DMS53 treated with DMSO at 0.1 percent for 48 hours (cell line): ENCODE measurements at regions not wholly inside any gene's neighbourhood (a gene's known extent, or its start where the extent isn't known, plus 50 kb on each side); places are given as distances from the start of the nearest gene placed in this dataset.
"Not testable (repeated sequence)": the region's sequence is repeated elsewhere in the genome, so short reads cannot be mapped to it uniquely, and the experiment has no call there.

Source experiments
- DNase-seq: peaks from one replicate; lab custom pipeline; 2025; ENCODE audit not compliant: unreplicated experiment; lab: John Stamatoyannopoulos, UW

DNA sequence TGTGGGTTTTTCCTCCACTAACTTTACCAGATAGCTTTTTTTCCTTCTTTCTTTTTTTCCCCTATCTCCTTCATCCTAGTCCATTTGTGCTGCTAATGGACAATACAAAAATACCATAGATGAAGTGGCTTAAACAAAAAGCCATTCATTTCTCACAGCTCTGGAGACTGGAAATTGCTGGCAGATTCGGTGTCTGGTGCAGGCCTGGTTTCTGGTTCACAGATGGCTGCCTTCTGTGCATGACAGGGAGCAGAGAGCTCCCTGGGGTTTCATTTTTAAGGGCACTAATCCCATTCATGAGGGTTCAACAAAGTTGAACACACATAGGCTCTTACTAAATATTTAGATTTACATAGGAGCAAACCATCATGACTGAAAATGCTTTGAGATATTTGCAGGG lies 467.4 kb downstream of the TYW1 start:
- DNase-seq, result no peak

DNA sequence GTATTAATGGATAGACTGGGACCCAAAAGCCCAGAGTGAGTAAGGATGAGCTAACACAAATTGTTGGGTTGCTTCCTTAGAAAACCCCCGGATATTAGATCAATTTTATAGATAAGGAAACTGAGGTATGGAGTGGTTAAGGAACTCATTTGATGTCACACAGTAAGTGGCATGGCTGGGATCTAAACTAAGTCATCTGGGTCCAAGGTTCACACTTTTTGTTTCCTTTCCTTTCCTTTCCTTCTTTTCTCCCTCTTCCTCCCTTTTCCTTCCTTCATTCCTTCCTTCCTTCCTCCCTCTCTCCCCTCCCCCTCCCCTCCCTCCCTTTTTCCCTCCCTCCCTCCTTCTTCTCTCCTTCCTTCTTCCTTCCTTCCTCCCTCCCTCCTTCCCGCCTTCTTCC lies 469.5 kb downstream of the TYW1 start:
- no peak for DNase-seq

DNA sequence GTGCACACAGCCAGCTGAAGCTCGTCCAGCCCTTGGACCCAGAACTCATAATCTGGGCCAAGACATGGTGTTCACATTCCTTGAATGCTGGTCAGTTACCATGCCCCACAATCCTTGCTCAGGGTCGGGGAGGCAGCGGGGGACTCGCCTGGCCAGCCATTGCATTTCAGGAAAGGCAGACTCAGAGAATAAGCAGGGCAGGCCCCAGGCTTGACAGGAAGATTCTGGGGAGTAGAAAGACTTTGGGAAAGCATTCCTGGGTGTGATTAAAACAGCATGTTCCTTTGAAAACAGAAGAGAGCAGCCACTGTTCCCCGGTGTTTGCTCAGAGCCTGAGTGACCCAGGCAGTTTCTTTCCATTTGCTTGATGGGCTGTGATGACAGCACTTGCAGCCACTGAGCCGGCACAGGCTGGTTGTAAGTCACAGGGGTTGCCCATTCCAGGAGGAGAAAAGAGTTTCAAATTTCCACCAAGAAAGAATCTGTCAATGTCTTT lies 473.7 kb downstream of the TYW1 start:
- DNase-seq, result no peak

DNA sequence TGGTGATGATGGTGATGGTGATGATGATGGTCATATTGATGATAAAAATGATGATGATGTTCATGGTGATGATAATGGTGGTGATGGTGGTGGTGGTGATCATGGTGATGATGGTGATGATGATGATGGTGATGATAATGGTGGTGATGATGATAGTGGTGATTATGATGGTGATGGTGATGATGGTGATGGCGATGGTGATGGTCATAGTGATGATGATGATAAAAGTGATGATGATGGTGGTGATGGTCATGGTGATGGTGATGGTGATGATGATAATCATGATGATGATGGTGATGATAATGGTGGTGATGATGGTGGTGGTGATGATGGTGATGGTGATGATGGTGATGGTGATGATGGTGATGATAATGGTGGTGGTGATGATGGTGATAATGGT lies 478.7 kb downstream of the TYW1 start:
- no peak for DNase-seq

DNA sequence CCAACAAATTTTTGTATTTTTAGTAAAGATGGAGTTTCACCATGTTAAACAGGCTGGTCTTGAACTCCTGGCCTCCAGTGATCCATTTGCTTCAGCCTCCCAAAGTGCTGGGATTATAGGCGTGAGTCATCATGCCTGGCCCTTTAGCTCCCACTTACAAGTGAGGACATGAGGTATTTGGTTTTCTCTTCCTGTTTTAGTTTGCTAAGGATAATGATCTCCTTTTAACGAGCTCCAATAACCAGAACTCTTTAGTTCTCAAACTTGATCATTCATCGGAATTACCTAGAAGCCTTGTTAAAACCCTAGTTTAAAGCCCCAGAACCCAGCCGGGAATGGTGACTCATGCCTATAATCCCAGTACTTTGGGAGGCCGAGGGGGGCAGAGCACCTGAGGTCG lies 481.4 kb downstream of the TYW1 start:
- DNase-seq, result no peak

DNA sequence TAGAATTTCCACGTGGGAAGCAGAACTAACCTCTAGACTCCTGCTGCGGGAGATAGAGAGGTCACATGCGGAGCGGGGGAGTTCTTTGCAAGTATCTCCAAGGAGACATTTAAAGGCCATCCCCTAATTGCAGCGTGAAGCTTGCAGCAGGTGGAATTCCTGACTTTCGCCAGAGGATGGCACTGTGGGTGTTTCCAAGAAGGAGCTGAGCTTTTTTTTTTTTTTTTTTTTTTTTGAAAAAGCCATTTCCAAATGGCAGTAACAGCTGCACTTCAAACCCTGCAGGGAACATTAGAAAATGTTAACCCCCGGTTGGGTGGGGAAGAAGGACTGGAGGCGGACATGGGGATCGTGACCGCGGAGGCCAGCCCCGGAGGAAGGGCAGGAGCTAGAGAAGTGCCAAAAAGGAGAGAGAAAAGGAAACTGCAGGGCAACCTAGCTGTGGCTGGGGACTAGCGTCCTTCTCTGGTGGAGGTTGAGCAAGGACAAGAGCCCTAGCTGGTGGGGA lies 487.7 kb downstream of the TYW1 start:
- peak; percentile 67 for DNase-seq

DNA sequence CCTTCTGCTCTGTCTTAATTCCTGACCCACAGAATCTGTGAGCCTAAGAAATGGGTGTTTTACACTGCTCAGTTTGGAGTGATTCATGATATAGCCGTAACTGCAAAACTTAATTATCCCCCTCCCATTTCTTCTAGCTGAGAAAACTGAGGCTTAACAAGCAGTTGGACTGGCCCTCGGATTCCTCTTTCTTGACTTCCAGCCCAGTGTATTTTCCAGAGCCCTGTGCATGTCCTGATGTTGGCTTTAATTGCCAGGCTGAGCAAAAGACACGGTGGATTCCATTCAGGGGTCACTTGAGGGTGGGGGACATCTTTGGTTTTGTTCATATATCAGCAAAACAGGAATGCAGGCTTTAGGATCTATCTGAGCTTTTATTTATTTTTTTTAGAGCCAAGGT lies 489.8 kb downstream of the TYW1 start:
- DNase-seq, result no peak

DNA sequence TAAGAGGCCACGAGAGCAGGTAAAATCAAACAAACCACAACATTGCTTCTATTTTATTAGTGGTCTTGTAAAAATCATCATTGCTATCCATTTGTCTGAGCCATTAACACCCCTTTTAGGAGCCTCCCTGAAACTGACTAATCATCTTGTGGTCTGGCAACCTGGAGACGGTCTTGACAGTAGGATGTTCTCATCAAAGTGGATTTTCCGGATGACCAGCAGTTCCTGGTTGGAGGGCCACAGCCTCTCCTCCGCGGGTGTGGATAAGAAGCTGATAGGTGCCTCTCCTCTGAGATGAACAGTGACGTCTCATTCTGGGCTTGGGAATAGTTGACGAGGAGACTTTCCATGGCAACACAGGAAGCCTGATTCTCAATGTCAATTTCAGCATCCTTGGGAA lies 490.7 kb downstream of the TYW1 start:
- no peak for DNase-seq

DNA sequence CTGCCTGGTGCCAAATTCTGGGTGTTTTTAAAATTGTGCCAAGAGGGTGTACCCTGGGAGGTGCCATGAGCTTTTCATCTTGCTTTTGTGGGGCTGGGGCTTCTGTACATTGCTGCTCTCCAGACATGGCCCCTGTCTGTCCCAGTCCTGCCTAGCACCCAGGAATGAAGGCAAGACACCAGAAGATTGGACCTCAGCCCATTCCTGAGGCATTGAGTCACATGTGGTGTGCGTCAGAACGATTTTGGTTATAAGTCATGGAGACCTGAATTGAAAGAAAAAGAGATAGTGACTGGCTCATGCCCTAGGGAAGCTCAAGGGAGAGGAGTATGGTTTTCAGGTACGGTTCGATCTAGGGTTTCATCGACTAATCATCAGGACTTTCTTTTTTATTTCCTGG lies 493.2 kb downstream of the TYW1 start:
- no peak for DNase-seq

DNA sequence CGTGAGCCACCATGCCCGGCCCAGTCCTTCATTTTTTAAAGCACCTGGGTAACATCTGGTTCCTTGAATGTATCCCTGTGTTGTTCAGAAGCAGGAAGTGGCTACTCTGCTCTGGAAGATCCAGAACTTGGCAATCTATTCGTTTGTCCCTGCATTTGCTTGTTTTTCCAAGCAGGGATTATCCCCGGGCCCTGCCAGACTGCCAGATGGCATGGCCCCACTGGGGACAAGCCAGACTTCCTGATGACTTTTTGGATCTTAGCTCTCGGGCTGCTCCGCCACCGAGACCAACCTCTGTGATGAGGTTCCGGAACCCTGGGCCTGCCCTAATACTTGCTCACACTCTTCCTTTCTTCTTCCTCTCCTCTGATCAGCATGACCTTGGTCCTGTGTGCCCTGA lies 496.7 kb downstream of the TYW1 start:
- DNase-seq, result no peak

DNA sequence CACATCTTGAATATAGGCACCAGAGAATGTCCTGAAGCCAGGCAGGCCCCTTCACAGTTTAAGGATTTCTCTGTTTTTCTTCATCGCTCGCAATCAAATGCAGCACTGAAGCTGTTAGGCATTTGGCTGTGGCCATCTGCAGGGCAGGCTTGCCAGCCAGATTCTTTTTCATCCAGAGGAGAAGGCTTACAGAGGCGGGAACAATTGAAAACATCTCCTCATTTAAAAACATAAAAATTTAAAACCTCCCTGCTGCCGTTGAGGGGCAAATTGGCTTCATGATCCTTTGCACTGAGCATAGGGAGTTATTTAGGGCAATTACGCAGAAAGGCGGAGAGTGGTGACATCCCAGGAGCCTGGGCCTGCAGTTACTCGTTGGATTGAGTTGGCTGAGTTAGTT lies 500.0 kb downstream of the TYW1 start:
- no peak for DNase-seq

DNA sequence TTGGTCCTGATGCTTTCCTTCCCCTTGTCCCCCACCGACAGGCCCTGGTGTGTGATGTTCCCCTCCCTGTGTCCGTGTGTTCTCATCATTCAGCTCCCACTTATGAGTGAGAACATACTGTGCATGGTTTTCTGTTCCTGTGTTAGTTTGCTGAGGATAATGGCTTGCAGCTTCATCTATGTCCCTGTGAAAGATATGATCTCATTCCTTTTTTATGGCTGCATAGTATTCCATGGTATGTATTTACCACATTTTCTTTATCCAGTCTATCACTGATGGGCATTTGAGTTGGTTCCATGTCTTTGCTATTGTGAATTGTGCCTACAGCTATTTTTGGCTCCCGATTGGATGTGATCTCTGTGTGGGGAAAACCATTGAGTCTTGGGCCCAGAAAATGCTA lies 501.3 kb downstream of the TYW1 start:
- not testable (repeated sequence) for DNase-seq

DNA sequence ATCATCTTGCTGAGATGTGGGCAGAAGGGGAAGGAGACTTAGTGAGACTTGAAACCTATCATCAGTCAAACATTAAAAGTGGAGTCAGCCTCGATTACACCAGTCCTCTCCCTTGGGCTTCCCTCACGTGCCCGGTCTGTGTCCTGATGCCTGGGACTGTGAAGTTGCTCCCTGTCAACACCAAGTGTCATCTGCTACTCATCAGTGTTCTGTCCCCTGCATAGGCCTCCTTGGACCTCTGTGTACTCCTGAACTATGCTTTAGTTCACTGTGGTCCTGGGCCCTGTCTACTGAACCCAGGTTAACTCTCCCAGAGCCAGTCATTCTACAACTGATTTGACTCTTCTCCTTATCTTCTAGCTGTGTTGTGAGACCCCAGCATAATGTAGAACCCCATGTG lies 506.3 kb downstream of the TYW1 start:
- no peak for DNase-seq

DNA sequence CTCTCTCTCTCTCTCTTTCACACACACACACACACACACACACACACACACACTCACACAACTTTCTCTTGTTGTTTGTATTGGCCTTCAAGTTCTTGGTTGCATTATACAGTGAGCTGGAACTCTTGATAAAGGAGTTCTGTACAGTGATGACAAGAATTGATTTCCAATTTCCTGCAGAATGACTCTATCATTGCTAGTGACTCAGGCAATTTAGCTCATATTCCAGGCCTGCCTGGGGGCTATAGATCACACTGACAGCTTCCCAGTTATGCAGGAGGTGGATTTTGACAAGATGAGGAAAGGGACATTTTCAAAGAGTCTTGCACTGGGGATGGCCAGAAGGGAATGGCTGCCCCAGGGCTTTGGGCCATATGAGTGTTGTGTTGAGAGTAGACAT lies 508.8 kb downstream of the TYW1 start:
- no peak for DNase-seq

DNA sequence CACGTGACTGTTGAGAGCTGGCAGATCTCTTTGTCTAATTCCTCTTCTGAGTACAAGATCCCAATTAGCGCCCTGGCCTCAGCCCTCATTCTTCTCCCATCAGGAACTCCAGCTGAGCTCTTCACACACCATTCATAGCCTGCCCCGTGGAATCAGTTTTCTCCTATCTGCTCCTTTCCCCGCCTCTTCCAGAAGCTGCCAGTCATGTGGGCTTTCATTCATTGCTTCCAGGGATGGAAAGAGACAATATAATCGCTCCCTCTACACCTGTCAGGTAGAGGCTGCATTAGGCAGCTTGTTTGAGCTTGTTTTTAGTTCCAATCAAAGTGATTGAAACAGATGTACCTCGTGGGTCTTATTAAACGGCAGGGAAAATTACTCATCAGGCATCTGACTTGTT lies 515.8 kb downstream of the TYW1 start:
- no peak for DNase-seq

DNA sequence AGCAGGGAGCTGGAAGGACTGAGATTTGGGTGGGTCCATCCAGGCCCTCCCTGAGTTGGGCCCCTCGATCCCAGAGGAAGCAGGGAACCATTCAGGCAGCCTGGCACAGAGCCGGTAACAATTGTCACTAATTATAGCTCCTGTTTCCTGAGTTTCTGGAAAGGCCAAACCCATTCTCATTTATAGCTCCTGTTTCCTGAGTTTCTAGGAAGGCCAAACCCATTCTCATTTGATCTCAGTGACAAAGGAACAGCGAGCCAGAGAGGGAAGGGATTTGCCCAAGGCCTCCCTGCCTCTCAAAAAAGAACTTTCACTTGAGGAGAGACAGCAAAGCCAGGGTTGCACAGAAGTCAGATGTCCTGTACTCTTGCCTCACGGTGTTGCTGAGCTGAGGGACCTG lies 521.9 kb downstream of the TYW1 start:
- DNase-seq, result no peak

DNA sequence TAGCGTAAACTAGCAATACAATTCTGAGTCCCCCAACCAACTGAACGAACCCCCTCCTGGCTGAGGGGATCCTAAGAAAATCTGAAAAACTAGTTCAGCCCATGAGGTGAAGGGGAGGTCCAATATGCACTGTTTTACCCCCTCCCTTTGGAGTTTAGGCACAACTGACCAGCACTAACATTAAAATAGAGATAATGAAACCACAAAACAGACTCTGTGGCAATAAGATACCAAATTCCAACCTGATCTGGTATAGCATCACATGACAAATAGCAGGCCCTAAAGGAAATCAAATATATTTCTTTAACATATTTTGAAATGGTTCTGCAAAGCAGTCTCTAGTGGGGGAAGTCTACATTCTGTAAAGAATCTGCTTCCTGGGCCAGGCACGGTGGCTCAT lies 522.5 kb downstream of the TYW1 start:
- no peak for DNase-seq

DNA sequence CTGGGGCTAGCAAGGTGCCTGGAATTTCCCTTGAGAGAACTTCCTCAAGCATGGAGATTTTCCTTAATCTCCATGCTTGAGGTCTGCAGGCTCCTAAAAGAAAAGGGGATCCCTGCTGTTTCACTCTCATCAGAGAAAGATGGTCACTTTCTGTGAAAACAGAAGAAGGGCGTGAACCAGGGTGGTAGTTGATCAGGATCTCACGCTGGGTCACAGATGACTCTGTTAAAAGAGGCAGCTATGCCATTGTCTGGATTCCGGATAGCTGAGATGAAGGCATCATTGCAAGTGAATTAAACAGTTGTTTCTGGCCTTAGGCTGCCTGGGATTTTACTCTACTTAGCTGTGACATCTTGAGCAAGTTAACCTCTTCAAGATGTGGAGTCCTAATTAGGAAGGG lies 525.9 kb downstream of the TYW1 start:
- DNase-seq, result no peak

DNA sequence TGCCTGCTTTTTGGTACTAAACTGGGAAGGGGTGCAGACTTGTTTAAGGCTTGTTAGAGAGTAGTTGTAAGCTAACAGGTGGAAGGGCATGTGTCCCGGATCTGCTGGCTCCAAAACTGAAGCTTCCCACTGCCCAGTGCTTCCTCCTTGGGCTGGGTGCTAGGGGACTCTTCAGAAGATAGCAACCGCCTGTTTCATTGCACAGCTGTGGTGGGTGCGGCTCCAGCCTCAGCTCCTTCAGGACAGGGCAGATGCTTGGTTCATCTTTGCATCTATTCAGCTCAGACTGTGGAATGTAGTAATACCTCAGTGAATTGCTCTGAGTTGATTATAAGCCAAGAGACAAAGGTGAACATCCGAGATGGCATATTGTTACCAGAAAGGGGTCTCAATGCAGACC lies 527.1 kb downstream of the TYW1 start:
- DNase-seq, result no peak

DNA sequence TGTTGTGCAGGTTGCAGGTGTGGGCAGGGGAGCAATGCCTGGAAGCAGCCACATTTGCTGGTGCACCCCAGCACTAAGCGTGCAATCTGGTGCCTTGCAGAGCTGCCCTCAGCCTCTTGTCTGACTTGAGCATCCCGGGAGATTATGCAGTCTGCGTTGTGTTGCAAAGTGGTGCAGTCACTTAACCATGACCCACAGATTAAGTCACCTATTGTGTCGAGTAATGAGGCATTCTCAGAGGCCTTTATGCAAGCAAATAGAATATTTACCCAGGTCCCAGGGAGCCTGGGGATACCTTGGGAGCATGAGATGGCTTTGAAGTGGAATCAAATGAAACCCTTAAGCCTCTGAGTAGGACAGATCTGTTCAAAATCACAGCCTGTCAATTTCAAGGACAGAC lies 529.0 kb downstream of the TYW1 start:
- DNase-seq, result no peak

DNA sequence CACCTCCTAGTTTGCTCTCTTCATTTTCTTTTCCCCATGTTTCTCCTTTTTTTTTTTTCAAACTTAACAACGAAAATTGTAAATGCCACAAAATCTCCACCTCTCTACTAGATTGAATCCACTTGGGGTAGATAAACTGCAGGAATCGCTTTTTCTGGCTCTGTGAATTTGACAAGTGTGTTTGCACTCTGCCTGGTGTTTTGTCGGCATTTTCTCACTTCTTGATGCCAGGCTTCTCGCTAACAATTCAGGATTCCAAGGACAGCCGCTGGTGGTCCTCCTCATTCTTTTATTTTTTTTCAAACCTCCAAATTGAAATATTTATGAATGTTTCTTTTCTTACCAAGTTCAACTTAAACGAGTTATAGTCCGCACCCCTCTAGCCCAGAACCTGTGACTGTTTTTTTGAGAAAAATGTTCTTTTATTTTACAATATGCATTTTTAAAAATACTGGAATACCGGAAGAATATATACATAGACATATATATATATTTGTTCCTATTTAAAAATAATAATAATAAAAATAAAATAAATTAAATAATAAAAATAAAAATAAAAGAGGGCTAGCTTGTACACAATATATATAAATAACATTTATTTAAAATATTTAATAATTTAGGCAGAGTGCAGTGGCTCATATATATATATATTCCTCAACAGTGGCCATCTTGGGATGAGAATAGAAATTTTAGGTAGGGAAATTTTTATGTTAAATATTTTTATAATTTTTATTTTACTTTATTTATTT lies 538.8 kb downstream of the TYW1 start:
- no peak for DNase-seq

DNA sequence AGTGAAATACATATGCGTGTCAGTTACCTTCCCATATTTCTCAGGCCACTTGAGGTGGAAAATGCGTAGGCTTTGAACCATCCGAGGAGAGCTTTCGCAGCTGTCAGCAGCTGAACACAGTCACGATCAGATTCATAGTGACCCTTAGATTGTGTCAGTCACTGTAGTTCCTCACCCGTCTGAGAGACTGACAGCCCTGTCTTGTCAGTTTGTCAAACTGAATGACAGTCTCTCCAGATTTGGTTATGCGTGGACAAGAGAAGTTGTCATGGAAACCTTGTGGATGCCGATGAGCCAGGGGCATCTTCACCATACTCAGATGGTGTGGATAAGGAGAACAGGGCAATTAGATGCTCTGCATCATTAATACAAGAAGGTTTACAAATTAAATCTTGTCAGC lies 546.3 kb downstream of the TYW1 start:
- DNase-seq, result no peak
